T-helper 17 cell (primary cell): ENCODE measurements at regions not wholly inside any gene's neighbourhood (a gene's known extent, or its start where the extent isn't known, plus 50 kb on each side); places are given as distances from the start of the nearest gene placed in this dataset.
"Not testable (repeated sequence)": the region's sequence is repeated elsewhere in the genome, so short reads cannot be mapped to it uniquely, and the experiment has no call there.

ENCODE experiments used
- ATAC-seq: fragments of 150-1000 bp; cut with Tn5 transposase; 2 replicates; pipeline ENCODE4 v1.10.0; 2021; ENCODE audit warnings: mild to moderate bottlenecking, moderate library complexity
- DNase-seq, 3 donors: peaks; one replicate each; pipeline versions ENCODE4 v3.0.0 to v3.0.0-alpha.2; 2020 to 2021
- H3K9me3 ChIP-seq: one replicate; pipeline ENCODE4 v1.7.0; 2013; ENCODE audit warnings: low read length, mild to moderate bottlenecking; ENCODE audit not compliant: control insufficient read depth, poor library complexity, severe bottlenecking
- H3K27ac Mint-ChIP-seq: one replicate; pipeline ENCODE4 v1.8.0; 2022; ENCODE audit warnings: mild to moderate bottlenecking, moderate library complexity, mixed read lengths
- H3K27me3 Mint-ChIP-seq: one replicate; pipeline ENCODE4 v1.8.0; 2022; ENCODE audit warnings: mixed read lengths
- H3K36me3 Mint-ChIP-seq: one replicate; pipeline ENCODE4 v1.8.0; 2022; ENCODE audit warnings: low read depth, mixed read lengths
- H3K4me1 Mint-ChIP-seq: one replicate; pipeline ENCODE4 v1.8.0; 2022; ENCODE audit warnings: mild to moderate bottlenecking, mixed read lengths
- H3K4me3 Mint-ChIP-seq: one replicate; pipeline ENCODE4 v1.8.0; 2022; ENCODE audit warnings: mild to moderate bottlenecking, moderate library complexity, mixed read lengths

- ATAC-seq: peak; percentile 40
- no peak overlapping the region for H3K4me3 Mint-ChIP-seq
- H3K27ac Mint-ChIP-seq: peak overlapping the region; percentile 49
Measured at GRCh38 chr14:106141242-106142220, 615.1 kb downstream of the TMEM121 start.

DNA sequence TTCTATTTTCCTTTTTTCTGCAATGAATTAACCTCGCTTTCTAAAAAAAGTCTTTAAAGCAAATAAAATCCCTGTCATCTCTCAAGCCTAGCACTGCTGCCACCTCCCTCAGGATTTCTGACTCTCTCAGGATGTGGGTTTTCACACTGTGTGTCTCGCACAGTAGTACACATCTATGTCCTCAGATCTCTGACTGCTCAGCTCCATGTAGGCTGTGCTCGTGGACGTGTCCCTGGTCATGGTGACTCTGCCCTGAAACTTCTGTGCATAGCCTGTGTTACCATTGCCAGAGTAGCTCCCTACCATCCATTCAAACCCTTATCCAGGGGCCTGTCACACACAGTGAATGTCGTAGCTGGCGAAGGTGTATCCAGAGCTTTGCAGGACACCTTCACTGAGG lies 619.3 kb downstream of the TMEM121 start:
- not testable (repeated sequence) for H3K4me1 Mint-ChIP-seq, H3K9me3 ChIP-seq, DNase-seq, H3K36me3 Mint-ChIP-seq, H3K4me3 Mint-ChIP-seq, ATAC-seq
- peak overlapping the region; percentile 27 for H3K27ac Mint-ChIP-seq
- peaks cover 16% of the 10 kb centered on the region for H3K27me3 Mint-ChIP-seq

More at GRCh38 chr14:106141242-106142220, 615.1 kb downstream of the TMEM121 start:
- peaks cover 10% of the 10 kb centered on the region for H3K4me1 Mint-ChIP-seq
- DNase-seq: peak in 2 of 3 donors; percentile 17 to 20
- no peaks in the 10 kb centered on the region for H3K9me3 ChIP-seq
- peaks cover 5% of the 10 kb centered on the region for H3K27me3 Mint-ChIP-seq
- H3K36me3 Mint-ChIP-seq: no peaks in the 10 kb centered on the region

- H3K4me3 Mint-ChIP-seq: peak overlapping the region; percentile 63
- ATAC-seq, H3K36me3 Mint-ChIP-seq, H3K9me3 ChIP-seq, H3K4me1 Mint-ChIP-seq: not testable (repeated sequence)
- DNase-seq: peak; percentile 55 to 87 (median 76)
- peaks cover 15% of the 10 kb centered on the region for H3K27me3 Mint-ChIP-seq
- H3K27ac Mint-ChIP-seq: peak overlapping the region; percentile 53
Measured at GRCh38 chr14:106153362-106153955, 627.1 kb downstream of the TMEM121 start.

DNA sequence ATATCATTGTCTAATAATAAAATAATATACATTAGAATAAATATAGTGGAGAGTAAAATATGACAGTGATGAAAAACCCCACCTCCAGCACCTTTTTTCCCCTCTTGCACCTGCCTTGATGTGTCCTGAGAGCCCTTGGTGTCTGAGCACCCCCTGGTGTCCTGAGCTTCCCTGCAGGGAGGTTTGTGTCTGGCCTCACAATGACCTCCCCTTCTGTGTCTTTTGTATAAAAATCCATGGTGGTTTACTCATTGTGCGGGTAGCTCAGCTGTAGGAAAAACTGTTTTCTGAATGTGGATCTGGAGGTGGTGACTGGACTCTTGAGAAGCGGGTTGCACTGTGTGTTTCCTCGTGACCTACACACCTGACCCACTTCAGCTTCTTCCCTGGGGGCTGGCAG lies 636.9 kb downstream of the TMEM121 start:
- DNase-seq (no peak), ATAC-seq (no peak)
- H3K9me3 ChIP-seq: no peaks in the 10 kb centered on the region
- Mint-ChIP-seq H3K36me3 (no peaks in the 10 kb centered on the region), H3K27ac (peak overlapping the region; percentile 41), H3K4me3 (peak overlapping the region; percentile 41), H3K4me1 (peaks cover 29% of the 10 kb centered on the region), H3K27me3 (peaks cover 21% of the 10 kb centered on the region)

DNA sequence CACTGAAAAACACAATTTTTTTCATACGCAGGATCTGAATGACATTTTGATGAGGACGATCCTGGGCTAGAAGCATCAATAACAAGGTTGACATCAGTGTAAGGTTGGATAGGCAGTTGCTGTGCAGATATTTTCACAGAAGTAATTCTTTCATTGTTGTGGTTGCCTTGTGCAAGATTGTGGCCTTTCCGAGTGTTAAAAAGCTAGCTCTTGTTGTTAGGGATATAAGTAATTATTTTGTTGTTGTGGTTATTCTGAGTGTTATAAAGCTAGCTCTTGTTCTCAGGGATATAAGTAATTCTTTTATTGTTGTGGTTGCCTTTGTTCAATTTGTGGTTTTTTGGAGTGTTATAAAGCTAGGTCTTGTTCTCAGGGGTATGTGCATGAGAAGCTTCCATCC lies 637.4 kb downstream of the TMEM121 start:
- Mint-ChIP-seq H3K27me3 (peaks cover 18% of the 10 kb centered on the region), H3K27ac (peak overlapping the region; percentile 92), H3K4me3 (peak overlapping the region; percentile 41), H3K4me1 (peaks cover 29% of the 10 kb centered on the region)
- not testable (repeated sequence) for H3K9me3 ChIP-seq, H3K36me3 Mint-ChIP-seq, DNase-seq
- peak; percentile 65 for ATAC-seq

GRCh38 chr14:106166232-106166631 lies 639.8 kb downstream of the TMEM121 start:
- ATAC-seq (no peak), DNase-seq (no peak)
- peak overlapping the region; percentile 49 for H3K27ac Mint-ChIP-seq
- H3K4me1 Mint-ChIP-seq: peaks cover 37% of the 10 kb centered on the region
- H3K4me3 Mint-ChIP-seq: no peak overlapping the region
- no peaks in the 10 kb centered on the region for H3K9me3 ChIP-seq
- peaks cover 11% of the 10 kb centered on the region for H3K27me3 Mint-ChIP-seq
- H3K36me3 Mint-ChIP-seq: no peaks in the 10 kb centered on the region

DNA sequence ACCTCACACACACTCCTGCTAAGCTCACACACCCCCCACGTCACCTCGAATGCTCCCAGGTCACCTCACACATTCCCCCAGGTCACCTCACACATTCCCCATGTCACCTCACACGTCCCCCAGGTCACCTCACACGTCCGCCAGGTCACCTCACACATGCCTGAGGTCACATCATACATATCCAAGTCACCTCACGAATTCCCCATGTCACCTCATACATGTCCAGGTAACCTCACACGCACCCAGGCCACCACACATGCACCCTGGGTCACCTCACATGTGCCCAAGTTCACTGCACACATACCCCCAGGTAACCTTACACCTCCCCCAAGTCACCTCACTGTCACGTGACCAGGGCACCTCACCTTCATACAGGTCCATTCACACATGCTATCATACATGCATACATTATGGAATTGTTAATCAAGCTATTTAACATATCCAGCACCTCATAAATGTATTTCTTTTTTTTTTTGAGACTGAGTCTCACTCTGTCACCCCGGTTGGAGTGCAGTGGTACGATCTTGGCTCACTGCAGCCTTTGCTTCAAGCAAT lies 640.3 kb downstream of the TMEM121 start:
- H3K9me3 ChIP-seq: no peaks in the 10 kb centered on the region
- no peak for ATAC-seq
- DNase-seq: no peak
- Mint-ChIP-seq H3K4me3 (no peak overlapping the region), H3K36me3 (no peaks in the 10 kb centered on the region), H3K4me1 (peaks cover 40% of the 10 kb centered on the region), H3K27ac (no peak overlapping the region), H3K27me3 (peaks cover 9% of the 10 kb centered on the region)

GRCh38 chr14:106170163-106170658 lies 643.8 kb downstream of the TMEM121 start:
- ATAC-seq, H3K27me3 Mint-ChIP-seq, H3K9me3 ChIP-seq, H3K36me3 Mint-ChIP-seq: not testable (repeated sequence)
- H3K4me1 Mint-ChIP-seq: peaks cover 42% of the 10 kb centered on the region
- peak; percentile 48 to 80 (median 57) for DNase-seq
- H3K27ac Mint-ChIP-seq: peak overlapping the region; percentile 86
- H3K4me3 Mint-ChIP-seq: peak overlapping the region; percentile 1

- peak; percentile 74 for ATAC-seq
- Mint-ChIP-seq H3K27me3 (no peaks in the 10 kb centered on the region), H3K4me3 (peak overlapping the region; percentile 77), H3K4me1 (peaks cover 50% of the 10 kb centered on the region), H3K27ac (peak overlapping the region; percentile 94), H3K36me3 (peaks cover 2% of the 10 kb centered on the region)
- no peaks in the 10 kb centered on the region for H3K9me3 ChIP-seq
- peak in 2 of 3 donors; percentile 25 to 46 for DNase-seq
Measured at GRCh38 chr14:106174206-106174605, 647.8 kb downstream of the TMEM121 start.

DNA sequence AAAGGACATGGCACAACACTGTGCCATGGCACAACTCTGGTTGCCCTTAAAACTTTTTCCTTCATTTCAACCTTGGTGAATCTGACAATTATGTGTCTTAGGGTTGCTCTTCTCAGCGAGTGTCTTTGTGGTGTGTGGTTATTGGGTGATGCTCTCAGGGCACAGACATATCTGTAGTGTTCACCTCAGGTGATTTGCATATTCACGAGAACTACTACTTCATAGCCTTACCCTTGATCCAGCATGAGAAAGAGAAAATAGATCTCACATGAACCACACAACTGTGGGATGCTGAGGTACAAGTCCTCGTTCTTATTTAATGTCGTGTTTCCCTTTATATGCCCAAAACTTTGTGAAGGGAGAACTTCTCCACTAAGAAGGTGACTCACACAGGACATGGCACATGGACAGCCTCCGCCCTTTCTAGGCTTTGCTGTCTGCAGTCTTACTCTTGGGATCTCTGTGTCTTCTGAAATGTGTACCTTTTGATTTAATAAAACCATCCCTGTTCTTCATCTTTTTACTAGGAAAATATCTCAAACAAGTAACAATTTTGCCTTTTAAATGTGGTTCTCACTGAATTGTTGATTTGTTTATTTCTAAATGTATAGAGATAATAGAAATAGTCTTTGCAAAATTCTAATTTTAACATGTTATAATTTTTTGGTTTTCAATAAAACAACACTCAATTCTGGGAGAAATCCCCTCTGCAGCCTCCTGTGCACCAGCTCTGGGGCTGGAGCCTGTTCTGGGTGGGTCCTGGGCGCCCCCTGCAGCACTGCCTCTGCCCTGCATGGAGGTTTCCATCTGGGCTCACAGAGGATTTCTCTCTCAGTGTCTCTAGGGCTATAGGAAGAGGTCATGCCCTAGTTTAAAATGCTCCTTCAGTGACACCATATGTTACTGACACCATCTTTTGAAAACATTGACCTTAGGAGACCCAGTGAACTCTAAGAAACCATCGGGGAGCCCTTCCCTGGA lies 651.2 kb downstream of the TMEM121 start:
- H3K27me3 Mint-ChIP-seq, H3K36me3 Mint-ChIP-seq, H3K9me3 ChIP-seq, DNase-seq: not testable (repeated sequence)
- Mint-ChIP-seq H3K27ac (peak overlapping the region; percentile 94), H3K4me3 (peak overlapping the region; percentile 69), H3K4me1 (peaks cover 48% of the 10 kb centered on the region)
- peak; percentile 91 for ATAC-seq

DNA sequence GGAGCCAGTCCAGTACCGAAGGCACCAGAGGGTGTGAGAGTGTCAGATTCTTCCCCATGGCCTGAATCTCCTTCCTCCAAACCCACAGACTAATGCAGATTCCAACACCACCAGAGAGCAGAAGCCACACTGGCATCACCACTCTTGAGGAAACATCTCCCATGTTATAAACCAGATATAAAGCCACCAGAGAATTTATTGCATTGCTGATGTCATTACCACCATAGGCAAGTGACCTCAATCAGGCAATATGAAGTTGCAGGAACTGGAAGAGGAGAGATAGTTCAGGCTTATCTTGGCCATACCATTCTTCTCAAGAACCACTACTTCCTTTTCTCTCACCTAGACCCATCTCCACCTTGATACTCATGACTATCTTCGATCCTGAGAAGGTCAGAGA lies 653.4 kb downstream of the TMEM121 start:
- Mint-ChIP-seq H3K36me3 (peaks cover 2% of the 10 kb centered on the region), H3K4me3 (no peak overlapping the region), H3K4me1 (peaks cover 49% of the 10 kb centered on the region), H3K27ac (peak overlapping the region; percentile 39), H3K27me3 (no peaks in the 10 kb centered on the region)
- no peaks in the 10 kb centered on the region for H3K9me3 ChIP-seq
- DNase-seq (no peak), ATAC-seq (no peak)

- not testable (repeated sequence) for H3K27me3 Mint-ChIP-seq
- peaks cover 30% of the 10 kb centered on the region for H3K4me1 Mint-ChIP-seq
Measured at GRCh38 chr14:106184771-106185170, 658.4 kb downstream of the TMEM121 start.

More at GRCh38 chr14:106184771-106185170, 658.4 kb downstream of the TMEM121 start:
- peak overlapping the region; percentile 87 for H3K27ac Mint-ChIP-seq
- not testable (repeated sequence) for H3K9me3 ChIP-seq, H3K36me3 Mint-ChIP-seq
- peak in 1 of 3 donors; percentile 47 for DNase-seq
- ATAC-seq: peak; percentile 87
- H3K4me3 Mint-ChIP-seq: peak overlapping the region; percentile 67
